GM23338 (cell line): ENCODE measurements at regions not wholly inside any gene's neighbourhood (a gene's known extent, or its start where the extent isn't known, plus 50 kb on each side); places are given as distances from the start of the nearest gene placed in this dataset.

Source experiments
- ATAC-seq: fragments of 200-7000 bp; cut with Tn5 transposase; 3 replicates; pipeline ENCODE4 v1.9.1; 2020
- DNase-seq: peaks from one replicate; pipeline ENCODE4 v3.0.0-alpha.2; 2015; ENCODE audit warnings: low spot score
- H2AFZ ChIP-seq: fragments of 200-600 bp; sonication (generic); 2 replicates; pipeline ENCODE4 v1.8.0; 2016; ENCODE audit warnings: antibody characterized with exemption, mild to moderate bottlenecking, moderate library complexity
- H3F3A ChIP-seq: fragments of 200-600 bp; sonication (generic); replicated peaks from 2 replicates; pipeline ENCODE4 v1.8.0; 2017; ENCODE audit warnings: antibody characterized with exemption, mixed run types, low read depth
- H3K27ac ChIP-seq: fragments of 200-600 bp; sonication (generic); 2 replicates; pipeline ENCODE4 v1.6.1; 2016; ENCODE audit warnings: low read depth
- H3K27me3 ChIP-seq: fragments of 200-600 bp; sonication (generic); 2 replicates; pipeline ENCODE4 v1.8.0; 2016; ENCODE audit warnings: mild to moderate bottlenecking, mixed run types, moderate library complexity; ENCODE audit not compliant: insufficient read depth
- H3K36me3 ChIP-seq: fragments of 200-600 bp; sonication (generic); 2 replicates; pipeline ENCODE4 v1.8.0; 2016; ENCODE audit warnings: mild to moderate bottlenecking; ENCODE audit not compliant: insufficient read depth
- H3K4me1 ChIP-seq: fragments of 200-600 bp; sonication (generic); 2 replicates; pipeline ENCODE4 v1.8.0; 2016; ENCODE audit warnings: mild to moderate bottlenecking, moderate library complexity; ENCODE audit not compliant: insufficient read depth
- H3K4me2 ChIP-seq: fragments of 200-600 bp; sonication (generic); 2 replicates; pipeline ENCODE4 v1.7.1; 2017; ENCODE audit warnings: mixed run types
- H3K4me3 ChIP-seq: fragments of 200-600 bp; sonication (generic); 2 replicates; pipeline ENCODE4 v1.6.1; 2016; ENCODE audit warnings: mixed run types
- H3K79me2 ChIP-seq: fragments of 200-600 bp; sonication (generic); replicated peaks from 2 replicates; pipeline ENCODE4 v1.8.0; 2017; ENCODE audit warnings: mild to moderate bottlenecking; ENCODE audit not compliant: insufficient read depth
- H3K9me2 ChIP-seq: fragments of 200-600 bp; sonication (generic); 2 replicates; pipeline ENCODE4 v1.8.0; 2017; ENCODE audit not compliant: insufficient read depth
- H4K20me1 ChIP-seq: fragments of 200-600 bp; sonication (generic); replicated peaks from 2 replicates; pipeline ENCODE4 v1.8.0; 2017; ENCODE audit warnings: mild to moderate bottlenecking; ENCODE audit not compliant: insufficient read depth
- H3K27ac Mint-ChIP-seq: 2 replicates; pipeline ENCODE4 v1.8.0; 2020; ENCODE audit warnings: inconsistent platforms, mild to moderate bottlenecking, moderate library complexity, mixed read lengths
- H3K27me3 Mint-ChIP-seq: 3 replicates; pipeline ENCODE4 v1.8.0; 2022; ENCODE audit warnings: low read depth, mild to moderate bottlenecking, moderate library complexity, mixed read lengths, inconsistent platforms; ENCODE audit not compliant: insufficient read depth, poor library complexity
- H3K36me3 Mint-ChIP-seq: 3 replicates; pipeline ENCODE4 v1.8.0; 2021; ENCODE audit warnings: low read depth, mild to moderate bottlenecking, inconsistent platforms, moderate library complexity, mixed read lengths
- H3K4me1 Mint-ChIP-seq: 3 replicates; pipeline ENCODE4 v1.8.0; 2020; ENCODE audit warnings: mild to moderate bottlenecking, inconsistent platforms, mixed read lengths
- H3K4me3 Mint-ChIP-seq: 3 replicates; pipeline ENCODE4 v1.8.0; 2021; ENCODE audit warnings: moderate library complexity, mild to moderate bottlenecking, inconsistent platforms, mixed read lengths
- H3K9me3 Mint-ChIP-seq: 3 replicates; pipeline ENCODE4 v1.8.0; 2020; ENCODE audit warnings: moderate library complexity, mild to moderate bottlenecking, inconsistent platforms, mixed read lengths
- CREB1 ChIP-seq: fragments of 250-450 bp; sonication (Bioruptor Pico); IDR thresholded peaks from 2 replicates; pipeline ENCODE4 v1.5.0; 2020; ENCODE audit warnings: low read depth, mild to moderate bottlenecking, moderate library complexity
- EZH2 ChIP-seq: fragments of 200-600 bp; sonication (generic); IDR thresholded peaks from one replicate; pipeline ENCODE4 v1.8.0; 2017; ENCODE audit warnings: antibody characterized with exemption, mild to moderate bottlenecking, low read depth; ENCODE audit not compliant: unreplicated experiment
- EZH2phosphoT487 ChIP-seq: fragments of 200-600 bp; sonication (generic); IDR thresholded peaks from one replicate; pipeline ENCODE4 v1.8.1; 2018; ENCODE audit warnings: antibody characterized with exemption; ENCODE audit not compliant: unreplicated experiment
- JUNB ChIP-seq: IDR thresholded peaks from one replicate; pipeline ENCODE4 v1.6.1; 2016; ENCODE audit warnings: antibody characterized with exemption; ENCODE audit not compliant: unreplicated experiment
- NANOG ChIP-seq: IDR thresholded peaks from 2 replicates; pipeline ENCODE4 v1.6.1; 2016; ENCODE audit warnings: antibody characterized with exemption, borderline replicate concordance
- POLR2AphosphoS5 ChIP-seq: IDR thresholded peaks from 2 replicates; pipeline ENCODE4 v1.6.1; 2016; ENCODE audit warnings: antibody characterized with exemption, low read depth
- STAT1 ChIP-seq: IDR thresholded peaks from one replicate; pipeline ENCODE4 v1.6.1; 2016; ENCODE audit warnings: antibody characterized with exemption; ENCODE audit not compliant: unreplicated experiment
- ZNF114 ChIP-seq: fragments of 250-450 bp; sonication (Bioruptor Pico); IDR thresholded peaks from 2 replicates; pipeline ENCODE4 v1.5.0; 2020; ENCODE audit warnings: mild to moderate bottlenecking, moderate library complexity
- ZNF331 ChIP-seq: fragments of 250-450 bp; sonication (Bioruptor Pico); IDR thresholded peaks from 2 replicates; pipeline ENCODE4 v1.5.0; 2020; ENCODE audit warnings: low read depth, mild to moderate bottlenecking, moderate library complexity
- TF ChIP-seq, protein P1 (sequence below), 2 experiments: fragments of 200-600 bp in 1 of 2; sonication (generic) in 1 of 2; conservative IDR thresholded peaks; 2 replicates each; pipeline versions ENCODE4 v1.5.1 to v1.6.1; 2016 to 2017; ENCODE audit warnings: antibody characterized with exemption in 2 of 2, low read depth in 2 of 2, mild to moderate bottlenecking in 2 of 2, moderate library complexity in 1 of 2
- TF ChIP-seq, protein P2 (sequence below): IDR thresholded peaks from one replicate; pipeline ENCODE4 v1.6.1; 2018; ENCODE audit warnings: antibody characterized with exemption; ENCODE audit not compliant: unreplicated experiment
- TF ChIP-seq, protein P3 (sequence below): IDR thresholded peaks from 2 replicates; pipeline ENCODE4 v1.6.1; 2016; ENCODE audit warnings: antibody characterized with exemption

DNA sequence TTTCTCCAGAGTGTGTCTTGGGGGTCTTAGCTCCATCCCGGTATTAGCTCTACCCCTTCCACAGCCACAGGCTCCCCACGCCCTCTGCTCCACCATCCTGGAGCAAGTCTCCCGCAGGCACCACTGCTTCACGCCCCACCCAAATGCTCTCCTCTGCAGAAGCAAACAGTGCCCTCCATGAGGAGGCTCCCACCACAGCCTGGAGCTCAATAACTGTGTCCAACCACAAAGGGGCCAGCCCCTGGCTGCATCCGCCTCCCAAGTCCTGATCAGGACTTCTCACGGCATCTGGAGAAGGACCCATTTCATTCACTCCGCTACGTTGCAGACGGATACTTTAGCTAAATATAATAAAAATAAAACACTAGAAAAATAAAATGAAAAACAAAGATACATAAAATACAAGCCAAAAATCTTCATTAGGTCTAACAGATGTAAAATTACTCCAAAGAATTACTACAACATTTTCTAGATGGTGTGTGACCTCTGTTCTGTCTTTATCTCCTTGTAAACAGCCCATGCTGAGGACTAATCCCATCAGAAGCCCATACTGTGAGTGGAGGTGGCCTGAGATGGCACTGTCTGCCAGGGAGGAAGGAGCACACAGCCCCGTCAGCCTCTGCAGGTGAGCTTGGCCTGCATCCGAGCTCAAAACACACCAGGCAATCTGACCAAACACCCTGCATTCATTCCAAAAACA is 210.8 kb upstream of the RAB6C start:
- Histone ChIP-seq H3K4me1 (no peaks in the 10 kb centered on the region), H2AFZ (no peak overlapping the region), H3K4me3 (no peak overlapping the region), H3K27me3 (no peaks in the 10 kb centered on the region), H3K27ac (no peak overlapping the region), H3K36me3 (no peaks in the 10 kb centered on the region), H4K20me1 (no peaks in the 10 kb centered on the region), H3F3A (no peaks in the 10 kb centered on the region), H3K9me2 (no peaks in the 10 kb centered on the region), H3K4me2 (no peak overlapping the region), H3K79me2 (no peaks in the 10 kb centered on the region)
- Mint-ChIP-seq H3K9me3 (0 out of 3 replicates have a peak, but pooled peaks cover 4% of the 10 kb centered on the region), H3K27ac (no peak overlapping the region), H3K4me3 (no peak overlapping the region), H3K4me1 (0 out of 3 replicates have a peak, but pooled peaks cover 4% of the 10 kb centered on the region), H3K36me3 (no peaks in the 10 kb centered on the region), H3K27me3 (peaks cover 12% of the 10 kb centered on the region)
- no peak for DNase-seq
- ATAC-seq: no peak
- TF ChIP-seq ZNF114 (CRISPR knock-in tag): no peak
- no peak for TF ChIP-seq JUNB
- TF ChIP-seq CREB1 (CRISPR knock-in tag): no peak
- TF ChIP-seq ZNF331: no peak
- no peak for TF ChIP-seq POLR2AphosphoS5
- TF ChIP-seq EZH2phosphoT487: no peak
- TF ChIP-seq, protein P1, sequence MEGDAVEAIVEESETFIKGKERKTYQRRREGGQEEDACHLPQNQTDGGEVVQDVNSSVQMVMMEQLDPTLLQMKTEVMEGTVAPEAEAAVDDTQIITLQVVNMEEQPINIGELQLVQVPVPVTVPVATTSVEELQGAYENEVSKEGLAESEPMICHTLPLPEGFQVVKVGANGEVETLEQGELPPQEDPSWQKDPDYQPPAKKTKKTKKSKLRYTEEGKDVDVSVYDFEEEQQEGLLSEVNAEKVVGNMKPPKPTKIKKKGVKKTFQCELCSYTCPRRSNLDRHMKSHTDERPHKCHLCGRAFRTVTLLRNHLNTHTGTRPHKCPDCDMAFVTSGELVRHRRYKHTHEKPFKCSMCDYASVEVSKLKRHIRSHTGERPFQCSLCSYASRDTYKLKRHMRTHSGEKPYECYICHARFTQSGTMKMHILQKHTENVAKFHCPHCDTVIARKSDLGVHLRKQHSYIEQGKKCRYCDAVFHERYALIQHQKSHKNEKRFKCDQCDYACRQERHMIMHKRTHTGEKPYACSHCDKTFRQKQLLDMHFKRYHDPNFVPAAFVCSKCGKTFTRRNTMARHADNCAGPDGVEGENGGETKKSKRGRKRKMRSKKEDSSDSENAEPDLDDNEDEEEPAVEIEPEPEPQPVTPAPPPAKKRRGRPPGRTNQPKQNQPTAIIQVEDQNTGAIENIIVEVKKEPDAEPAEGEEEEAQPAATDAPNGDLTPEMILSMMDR (conservative IDR thresholded peaks at IDR 0.05; ENCODE audit: low read depth in 2 of 2): no peak
- no peak for TF ChIP-seq STAT1
- TF ChIP-seq, protein P2, sequence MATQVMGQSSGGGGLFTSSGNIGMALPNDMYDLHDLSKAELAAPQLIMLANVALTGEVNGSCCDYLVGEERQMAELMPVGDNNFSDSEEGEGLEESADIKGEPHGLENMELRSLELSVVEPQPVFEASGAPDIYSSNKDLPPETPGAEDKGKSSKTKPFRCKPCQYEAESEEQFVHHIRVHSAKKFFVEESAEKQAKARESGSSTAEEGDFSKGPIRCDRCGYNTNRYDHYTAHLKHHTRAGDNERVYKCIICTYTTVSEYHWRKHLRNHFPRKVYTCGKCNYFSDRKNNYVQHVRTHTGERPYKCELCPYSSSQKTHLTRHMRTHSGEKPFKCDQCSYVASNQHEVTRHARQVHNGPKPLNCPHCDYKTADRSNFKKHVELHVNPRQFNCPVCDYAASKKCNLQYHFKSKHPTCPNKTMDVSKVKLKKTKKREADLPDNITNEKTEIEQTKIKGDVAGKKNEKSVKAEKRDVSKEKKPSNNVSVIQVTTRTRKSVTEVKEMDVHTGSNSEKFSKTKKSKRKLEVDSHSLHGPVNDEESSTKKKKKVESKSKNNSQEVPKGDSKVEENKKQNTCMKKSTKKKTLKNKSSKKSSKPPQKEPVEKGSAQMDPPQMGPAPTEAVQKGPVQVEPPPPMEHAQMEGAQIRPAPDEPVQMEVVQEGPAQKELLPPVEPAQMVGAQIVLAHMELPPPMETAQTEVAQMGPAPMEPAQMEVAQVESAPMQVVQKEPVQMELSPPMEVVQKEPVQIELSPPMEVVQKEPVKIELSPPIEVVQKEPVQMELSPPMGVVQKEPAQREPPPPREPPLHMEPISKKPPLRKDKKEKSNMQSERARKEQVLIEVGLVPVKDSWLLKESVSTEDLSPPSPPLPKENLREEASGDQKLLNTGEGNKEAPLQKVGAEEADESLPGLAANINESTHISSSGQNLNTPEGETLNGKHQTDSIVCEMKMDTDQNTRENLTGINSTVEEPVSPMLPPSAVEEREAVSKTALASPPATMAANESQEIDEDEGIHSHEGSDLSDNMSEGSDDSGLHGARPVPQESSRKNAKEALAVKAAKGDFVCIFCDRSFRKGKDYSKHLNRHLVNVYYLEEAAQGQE: no peak
- TF ChIP-seq NANOG: no peak
- TF ChIP-seq, protein P3, sequence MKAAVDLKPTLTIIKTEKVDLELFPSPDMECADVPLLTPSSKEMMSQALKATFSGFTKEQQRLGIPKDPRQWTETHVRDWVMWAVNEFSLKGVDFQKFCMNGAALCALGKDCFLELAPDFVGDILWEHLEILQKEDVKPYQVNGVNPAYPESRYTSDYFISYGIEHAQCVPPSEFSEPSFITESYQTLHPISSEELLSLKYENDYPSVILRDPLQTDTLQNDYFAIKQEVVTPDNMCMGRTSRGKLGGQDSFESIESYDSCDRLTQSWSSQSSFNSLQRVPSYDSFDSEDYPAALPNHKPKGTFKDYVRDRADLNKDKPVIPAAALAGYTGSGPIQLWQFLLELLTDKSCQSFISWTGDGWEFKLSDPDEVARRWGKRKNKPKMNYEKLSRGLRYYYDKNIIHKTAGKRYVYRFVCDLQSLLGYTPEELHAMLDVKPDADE: no peak
- TF ChIP-seq EZH2: no peak
